Gastrocnemius medialis (tissue), 4 donors: ENCODE measurements at regions not wholly inside any gene's neighbourhood (a gene's known extent, or its start where the extent isn't known, plus 50 kb on each side); places are given as distances from the start of the nearest gene placed in this dataset.

ENCODE experiments used
- POLR2A ChIP-seq, 2 donors: fragments of 450-650 bp; IDR thresholded peaks; one replicate each; pipeline ENCODE4 v1.6.1; 2017; ENCODE audit warnings: antibody characterized with exemption in 2 of 2, mild to moderate bottlenecking in 2 of 2, moderate library complexity in 2 of 2
- TF ChIP-seq, protein P1 (sequence below), 5 experiments: fragments of 450-650 bp in 3 of 5; fragments of 200-600 bp in 2 of 5; sonication (generic) in 2 of 5; IDR thresholded peaks in 4 of 5; conservative IDR thresholded peaks in 1 of 5; 1 replicate in 4 of 5; 2 replicates in 1 of 5; pipeline ENCODE4 v1.5.1; 2016 to 2019; ENCODE audit warnings: antibody characterized with exemption in 5 of 5, mild to moderate bottlenecking in 3 of 5, moderate library complexity in 3 of 5

DNA sequence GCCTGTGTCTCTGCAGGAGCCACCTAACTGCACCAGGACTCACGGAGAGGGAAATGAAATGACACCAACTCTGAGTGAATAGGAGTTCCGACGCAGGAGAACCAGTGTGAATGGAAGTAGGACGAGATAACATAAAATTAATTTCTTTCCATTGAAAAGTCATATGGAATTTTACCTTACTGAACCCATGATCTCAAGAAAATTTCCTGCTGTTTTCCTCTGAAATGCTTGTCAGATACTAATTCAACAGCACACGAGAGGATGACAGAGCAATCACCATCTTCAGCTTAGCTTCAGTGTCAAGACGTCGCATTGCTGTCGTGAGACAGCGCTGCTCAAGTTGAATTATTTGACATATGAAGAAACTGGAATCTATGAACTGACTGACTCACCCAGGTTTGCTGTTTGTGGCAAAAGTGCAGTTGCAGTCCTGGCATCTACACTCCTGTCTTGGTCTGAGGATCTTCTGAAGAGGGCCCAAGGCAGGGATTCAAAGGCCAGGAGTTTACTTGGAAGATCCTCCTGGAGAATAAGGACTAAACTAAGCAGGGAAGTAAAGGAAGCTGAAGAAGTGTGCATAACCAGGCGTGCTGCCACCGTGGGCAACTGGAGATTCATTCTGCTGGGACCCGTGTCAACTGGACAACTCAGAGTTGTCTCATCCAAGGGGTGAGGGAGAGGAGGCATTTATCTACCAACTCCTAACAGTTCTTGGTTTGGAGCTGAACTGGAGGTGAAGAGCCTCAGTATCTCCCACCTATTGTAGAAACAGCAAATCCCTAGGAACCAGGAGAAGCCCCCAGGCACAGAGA is 214.4 kb upstream of the IRS2 start:
- no peak for TF ChIP-seq POLR2A (IDR thresholded peaks at IDR 0.05)
- TF ChIP-seq, protein P1, sequence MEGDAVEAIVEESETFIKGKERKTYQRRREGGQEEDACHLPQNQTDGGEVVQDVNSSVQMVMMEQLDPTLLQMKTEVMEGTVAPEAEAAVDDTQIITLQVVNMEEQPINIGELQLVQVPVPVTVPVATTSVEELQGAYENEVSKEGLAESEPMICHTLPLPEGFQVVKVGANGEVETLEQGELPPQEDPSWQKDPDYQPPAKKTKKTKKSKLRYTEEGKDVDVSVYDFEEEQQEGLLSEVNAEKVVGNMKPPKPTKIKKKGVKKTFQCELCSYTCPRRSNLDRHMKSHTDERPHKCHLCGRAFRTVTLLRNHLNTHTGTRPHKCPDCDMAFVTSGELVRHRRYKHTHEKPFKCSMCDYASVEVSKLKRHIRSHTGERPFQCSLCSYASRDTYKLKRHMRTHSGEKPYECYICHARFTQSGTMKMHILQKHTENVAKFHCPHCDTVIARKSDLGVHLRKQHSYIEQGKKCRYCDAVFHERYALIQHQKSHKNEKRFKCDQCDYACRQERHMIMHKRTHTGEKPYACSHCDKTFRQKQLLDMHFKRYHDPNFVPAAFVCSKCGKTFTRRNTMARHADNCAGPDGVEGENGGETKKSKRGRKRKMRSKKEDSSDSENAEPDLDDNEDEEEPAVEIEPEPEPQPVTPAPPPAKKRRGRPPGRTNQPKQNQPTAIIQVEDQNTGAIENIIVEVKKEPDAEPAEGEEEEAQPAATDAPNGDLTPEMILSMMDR (IDR thresholded peaks at IDR 0.05 in 4 of 5, conservative IDR thresholded peaks at IDR 0.05 in 1 of 5) = no peak
